Activated T-cell treated with anti-CD3 and anti-CD28 coated beads, Interleukin-2, amount 50 U/mL, for 4 hours (primary cell): ENCODE measurements at regions not wholly inside any gene's neighbourhood (a gene's known extent, or its start where the extent isn't known, plus 50 kb on each side); places are given as distances from the start of the nearest gene placed in this dataset.
"Not testable (repeated sequence)": the region's sequence is repeated elsewhere in the genome, so short reads cannot be mapped to it uniquely, and the experiment has no call there.

ENCODE experiments used
- ATAC-seq, 2 donors: fragments of 200-7000 bp; cut with Tn5 transposase; one replicate each; pipeline ENCODE4 v1.10.0; 2021
- DNase-seq: peaks from one replicate; pipeline ENCODE4 v3.0.0-alpha.2; 2020
- H3K27me3 Mint-ChIP-seq: one replicate; pipeline ENCODE4 v1.8.0; 2021; ENCODE audit warnings: low read depth, mixed read lengths
- H3K36me3 Mint-ChIP-seq: one replicate; pipeline ENCODE4 v1.8.0; 2022; ENCODE audit warnings: mixed read lengths; ENCODE audit not compliant: insufficient read depth
- H3K4me1 Mint-ChIP-seq: one replicate; pipeline ENCODE4 v1.8.0; 2021; ENCODE audit warnings: low read depth, mixed read lengths
- H3K4me3 Mint-ChIP-seq: one replicate; pipeline ENCODE4 v1.8.0; 2021; ENCODE audit warnings: mild to moderate bottlenecking, moderate library complexity, mixed read lengths
- H3K9me3 Mint-ChIP-seq: one replicate; pipeline ENCODE4 v1.8.0; 2021; ENCODE audit warnings: mixed read lengths

DNA sequence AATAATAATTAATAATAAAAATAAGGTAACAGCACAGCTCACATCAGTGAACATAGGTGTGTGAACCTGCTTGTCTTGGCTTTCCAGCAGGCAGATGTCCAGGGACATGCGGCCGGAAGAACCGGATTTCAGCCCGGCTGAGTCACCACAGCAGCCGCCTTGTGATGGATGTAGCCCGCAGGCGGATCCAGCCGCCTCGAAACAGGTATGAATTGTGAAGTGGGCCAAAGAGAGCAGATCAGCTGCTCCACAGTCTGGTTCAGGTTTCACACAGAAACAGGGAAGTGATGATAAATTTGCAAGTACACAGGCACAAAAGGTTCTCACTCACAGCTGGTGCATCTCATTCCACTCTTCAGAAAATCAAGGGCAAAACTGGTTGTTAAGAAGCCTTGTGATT is 55.1 kb downstream of the ID4 start:
- Mint-ChIP-seq H3K27me3 (peaks cover 4% of the 10 kb centered on the region), H3K36me3 (no peaks in the 10 kb centered on the region)
- ATAC-seq: no peak

DNA sequence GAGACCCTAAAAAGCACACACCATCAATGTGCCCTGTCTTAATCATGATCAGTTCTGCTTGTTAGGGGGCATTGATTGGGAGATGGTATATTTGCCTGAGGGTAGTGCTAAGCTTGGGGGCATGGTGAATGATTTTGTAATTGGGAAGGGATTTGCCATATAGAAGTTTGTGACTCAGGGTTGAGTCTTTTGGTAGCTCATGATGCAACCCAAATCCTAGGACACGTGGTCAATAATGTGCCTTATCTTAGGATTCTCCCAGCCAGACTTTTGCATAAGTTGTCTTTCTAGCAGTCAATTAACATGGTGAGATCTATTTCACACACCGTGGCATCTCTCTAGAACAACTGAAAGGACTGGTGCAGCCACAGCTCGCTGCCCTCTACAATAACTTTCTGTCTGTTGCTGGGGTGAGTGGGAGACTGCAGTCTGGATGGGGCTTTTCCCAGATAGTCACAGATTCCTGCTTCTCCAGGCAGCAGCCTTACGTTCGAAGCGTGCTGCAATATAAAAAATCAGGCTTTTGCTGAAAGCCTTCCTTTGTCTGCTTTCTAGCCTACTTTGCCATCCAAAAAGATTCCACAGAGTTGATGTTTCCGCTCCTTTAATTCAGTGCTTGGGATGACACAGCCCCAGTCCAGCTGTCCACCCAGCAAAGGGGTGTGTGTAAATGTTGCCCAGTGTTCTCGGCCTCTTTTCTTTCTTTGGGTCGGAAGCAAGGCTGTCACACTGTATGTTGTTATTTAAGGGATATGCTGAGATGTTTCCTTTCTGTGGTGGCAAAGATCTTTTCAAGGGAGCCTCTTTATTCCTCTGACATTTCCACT is 58.9 kb downstream of the ID4 start:
- ATAC-seq: no peak
- Mint-ChIP-seq H3K4me1 (no peaks in the 10 kb centered on the region), H3K9me3 (peaks cover 3% of the 10 kb centered on the region), H3K4me3 (no peak overlapping the region), H3K27me3 (no peaks in the 10 kb centered on the region), H3K36me3 (no peaks in the 10 kb centered on the region)
- DNase-seq: no peak

More for the DNA sequence above, 55.1 kb downstream of the ID4 start:
- no peaks in the 10 kb centered on the region for H3K4me1 Mint-ChIP-seq
- no peak overlapping the region for H3K4me3 Mint-ChIP-seq
- no peak for DNase-seq
- peaks cover 10% of the 10 kb centered on the region for H3K9me3 Mint-ChIP-seq

DNA sequence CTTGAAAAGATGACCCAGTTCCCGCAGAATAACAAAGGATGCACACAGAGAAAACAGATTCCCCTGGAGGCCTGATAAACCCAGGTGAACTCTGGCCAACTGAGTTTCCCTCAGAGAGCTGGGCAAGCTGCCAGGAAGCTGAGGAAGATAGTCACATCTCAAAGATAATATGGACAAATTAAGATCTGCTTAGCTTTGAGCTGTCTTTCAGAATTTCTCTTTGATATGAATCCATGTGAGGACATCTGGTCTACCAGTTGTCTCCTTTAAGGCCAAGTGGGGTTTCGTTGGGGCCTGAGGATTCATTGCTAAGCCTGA is 59.5 kb downstream of the ID4 start:
- H3K4me3 Mint-ChIP-seq: no peak overlapping the region
- ATAC-seq: no peak
- H3K9me3 Mint-ChIP-seq: peaks cover 3% of the 10 kb centered on the region
- no peak for DNase-seq
- no peaks in the 10 kb centered on the region for H3K36me3 Mint-ChIP-seq
- no peaks in the 10 kb centered on the region for H3K4me1 Mint-ChIP-seq
- no peaks in the 10 kb centered on the region for H3K27me3 Mint-ChIP-seq

- Mint-ChIP-seq H3K9me3 (no peaks in the 10 kb centered on the region), H3K4me3 (no peak overlapping the region), H3K4me1 (no peaks in the 10 kb centered on the region), H3K27me3 (no peaks in the 10 kb centered on the region), H3K36me3 (no peaks in the 10 kb centered on the region)
- DNase-seq (no peak), ATAC-seq (no peak)
Observed at GRCh38 chr6:19898141-19898740, 61.1 kb downstream of the ID4 start.

DNA sequence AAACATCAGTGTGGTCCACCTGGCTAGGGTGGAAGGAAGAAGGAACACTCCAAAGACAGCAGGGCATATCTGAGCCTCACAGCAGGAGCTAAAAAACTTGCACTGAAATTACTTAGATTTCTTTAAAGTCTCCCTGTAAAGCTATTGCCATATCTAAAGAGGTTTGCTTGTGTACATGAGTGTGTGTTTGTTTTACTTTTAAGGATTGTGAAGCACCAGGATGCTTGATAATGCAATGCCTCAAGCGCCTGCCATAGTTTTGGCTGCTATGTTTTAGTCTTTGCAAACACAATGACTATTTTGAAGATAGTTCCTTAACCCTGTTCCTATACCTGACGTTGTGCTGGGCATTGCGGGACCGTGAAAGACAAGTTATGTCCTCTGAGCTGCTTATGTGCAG is 65.0 kb downstream of the ID4 start:
- Mint-ChIP-seq H3K27me3 (no peaks in the 10 kb centered on the region), H3K4me3 (no peak overlapping the region), H3K4me1 (no peaks in the 10 kb centered on the region), H3K9me3 (peaks cover 4% of the 10 kb centered on the region), H3K36me3 (no peaks in the 10 kb centered on the region)
- DNase-seq: no peak
- no peak for ATAC-seq

GRCh38 chr6:19904408-19904807 is 67.2 kb downstream of the ID4 start:
- H3K4me1 Mint-ChIP-seq, DNase-seq, H3K27me3 Mint-ChIP-seq, H3K4me3 Mint-ChIP-seq, ATAC-seq, H3K36me3 Mint-ChIP-seq, H3K9me3 Mint-ChIP-seq: not testable (repeated sequence)

DNA sequence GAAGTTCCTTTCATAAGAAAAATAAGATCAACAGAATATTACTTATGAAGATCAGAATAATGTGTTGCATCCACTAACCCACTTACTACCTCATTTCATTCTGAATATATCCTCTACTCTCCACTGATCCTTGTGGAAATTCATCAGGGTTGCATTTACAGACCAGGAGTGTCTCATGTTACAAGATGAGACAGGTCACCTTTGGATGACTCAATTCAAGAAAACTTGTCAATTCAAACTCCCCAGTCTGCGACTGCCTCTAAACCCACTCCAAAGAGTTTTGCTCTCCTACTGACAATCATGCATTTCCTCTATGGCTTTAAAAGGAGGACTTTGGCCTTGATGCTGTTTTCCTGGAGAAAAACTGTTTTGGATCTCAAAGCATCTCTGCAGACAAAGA is 68.4 kb downstream of the ID4 start:
- H3K4me1 Mint-ChIP-seq: no peaks in the 10 kb centered on the region
- H3K4me3 Mint-ChIP-seq: no peak overlapping the region
- H3K27me3 Mint-ChIP-seq: no peaks in the 10 kb centered on the region
- no peak for ATAC-seq
- peaks cover 4% of the 10 kb centered on the region for H3K9me3 Mint-ChIP-seq
- DNase-seq: no peak
- H3K36me3 Mint-ChIP-seq: no peaks in the 10 kb centered on the region

DNA sequence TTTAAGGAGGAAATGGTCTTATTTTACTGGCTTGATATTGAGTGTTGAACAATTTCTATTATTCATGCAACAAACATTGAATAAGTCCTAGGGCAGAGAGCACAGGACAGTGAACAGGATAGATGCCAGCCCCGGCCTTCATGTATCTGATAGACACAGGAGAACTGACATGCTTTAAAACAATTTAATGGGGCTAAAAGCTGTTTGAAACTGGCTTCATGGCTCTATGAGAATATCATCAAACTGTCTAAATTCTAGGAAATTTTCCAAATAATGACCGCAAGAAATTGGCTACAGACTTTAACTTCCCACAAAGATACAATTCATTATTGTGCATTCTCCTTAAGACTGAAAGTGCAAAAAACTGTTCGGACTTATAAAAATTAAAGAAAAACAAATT is 69.0 kb downstream of the ID4 start:
- H3K36me3 Mint-ChIP-seq: no peaks in the 10 kb centered on the region

GRCh38 chr6:19911223-19911622 is 74.1 kb downstream of the ID4 start:
- Mint-ChIP-seq H3K4me1 (no peaks in the 10 kb centered on the region), H3K36me3 (no peaks in the 10 kb centered on the region), H3K4me3 (no peak overlapping the region), H3K27me3 (peaks cover 5% of the 10 kb centered on the region), H3K9me3 (peaks cover 28% of the 10 kb centered on the region)
- ATAC-seq: no peak
- no peak for DNase-seq

More for the DNA sequence above, 69.0 kb downstream of the ID4 start:
- Mint-ChIP-seq H3K4me1 (no peaks in the 10 kb centered on the region), H3K27me3 (peaks cover 2% of the 10 kb centered on the region), H3K4me3 (no peak overlapping the region), H3K9me3 (peaks cover 8% of the 10 kb centered on the region)
- DNase-seq (no peak), ATAC-seq (no peak)

GRCh38 chr6:19918436-19918835 is 81.3 kb downstream of the ID4 start:
- DNase-seq (no peak), ATAC-seq (no peak)
- Mint-ChIP-seq H3K27me3 (peaks cover 2% of the 10 kb centered on the region), H3K4me3 (no peak overlapping the region), H3K9me3 (peaks cover 39% of the 10 kb centered on the region), H3K36me3 (no peaks in the 10 kb centered on the region), H3K4me1 (no peaks in the 10 kb centered on the region)

- H3K9me3 Mint-ChIP-seq: peaks cover 16% of the 10 kb centered on the region
- H3K36me3 Mint-ChIP-seq: no peaks in the 10 kb centered on the region
- ATAC-seq (no peak), DNase-seq (no peak)
- H3K4me3 Mint-ChIP-seq: no peak overlapping the region
- no peaks in the 10 kb centered on the region for H3K27me3 Mint-ChIP-seq
- no peaks in the 10 kb centered on the region for H3K4me1 Mint-ChIP-seq
Observed at GRCh38 chr6:19921786-19922185, 84.6 kb downstream of the ID4 start.

DNA sequence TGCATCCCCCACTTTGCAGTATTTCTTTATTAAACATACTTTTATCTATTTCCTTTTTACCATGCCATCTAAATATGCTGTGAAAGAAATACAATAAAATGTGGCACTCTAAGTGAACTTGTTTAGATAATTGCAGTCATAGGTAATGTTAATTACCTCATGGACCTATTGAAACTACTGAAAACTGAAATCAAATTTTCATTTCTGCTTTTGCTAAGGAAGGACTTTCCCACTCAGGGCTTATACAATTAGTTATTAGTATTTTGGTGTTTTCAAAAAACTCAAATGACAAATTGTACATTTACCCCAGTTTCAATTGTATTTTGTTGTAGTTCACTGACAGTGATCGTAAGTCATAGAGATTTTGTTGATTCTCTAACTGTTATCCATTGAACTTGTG is 88.4 kb downstream of the ID4 start:
- Mint-ChIP-seq H3K27me3 (no peaks in the 10 kb centered on the region), H3K4me3 (no peak overlapping the region), H3K9me3 (no peaks in the 10 kb centered on the region), H3K36me3 (no peaks in the 10 kb centered on the region), H3K4me1 (no peaks in the 10 kb centered on the region)
- no peak for ATAC-seq
- DNase-seq: no peak

DNA sequence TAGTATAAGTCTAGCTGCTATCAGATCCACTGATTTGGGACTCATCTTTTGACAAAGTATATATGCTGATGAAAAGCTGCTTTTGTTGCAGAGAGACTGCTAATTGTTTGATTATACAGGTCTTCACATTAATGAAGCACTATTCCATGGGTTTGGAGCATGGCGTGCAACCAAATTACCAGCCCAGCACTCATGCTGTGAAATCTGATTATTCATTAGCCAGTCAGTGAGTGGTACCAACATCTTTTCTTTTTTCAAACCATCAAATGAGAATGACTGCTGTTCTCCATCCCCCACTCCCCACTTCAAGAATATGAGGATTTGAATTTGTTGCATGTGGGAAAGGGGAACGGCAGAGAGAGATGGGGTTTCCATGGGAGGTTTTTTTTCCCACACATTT is 91.3 kb downstream of the ID4 start:
- DNase-seq (no peak), ATAC-seq (no peak)
- Mint-ChIP-seq H3K9me3 (no peaks in the 10 kb centered on the region), H3K36me3 (no peaks in the 10 kb centered on the region), H3K4me3 (no peak overlapping the region), H3K4me1 (no peaks in the 10 kb centered on the region), H3K27me3 (no peaks in the 10 kb centered on the region)

GRCh38 chr6:19929312-19929711 is 92.1 kb downstream of the ID4 start:
- ATAC-seq (no peak), DNase-seq (no peak)
- H3K36me3 Mint-ChIP-seq: no peaks in the 10 kb centered on the region
- no peaks in the 10 kb centered on the region for H3K4me1 Mint-ChIP-seq
- no peaks in the 10 kb centered on the region for H3K9me3 Mint-ChIP-seq
- no peaks in the 10 kb centered on the region for H3K27me3 Mint-ChIP-seq
- H3K4me3 Mint-ChIP-seq: no peak overlapping the region

- H3K9me3 Mint-ChIP-seq: no peaks in the 10 kb centered on the region
- H3K27me3 Mint-ChIP-seq: no peaks in the 10 kb centered on the region
- H3K36me3 Mint-ChIP-seq: no peaks in the 10 kb centered on the region
- ATAC-seq: no peak
- no peak overlapping the region for H3K4me3 Mint-ChIP-seq
- no peak for DNase-seq
- H3K4me1 Mint-ChIP-seq: no peaks in the 10 kb centered on the region
Observed at GRCh38 chr6:19934996-19935591, 97.9 kb downstream of the ID4 start.
